B cell (primary cell): ENCODE measurements at regions not wholly inside any gene's neighbourhood (a gene's known extent, or its start where the extent isn't known, plus 50 kb on each side); places are given as distances from the start of the nearest gene placed in this dataset.

Source experiments
- ATAC-seq: fragments of 200-7000 bp; cut with Tn5 transposase; one replicate; pipeline ENCODE4 v1.10.0; 2021; ENCODE audit warnings: low read depth, mild to moderate bottlenecking, moderate number of reproducible peaks, moderate library complexity
- CTCF ChIA-PET: fragments of 350-600 bp; sonication (Branson Sonifier 250); formaldehyde crosslinking; loops from one replicate; lab custom pipeline; 2021; ENCODE audit warnings: antibody characterized with exemption, inconsistent platforms; lab: Charles Lee
- POLR2A ChIA-PET: fragments of 350-600 bp; sonication (Branson Sonifier 250); formaldehyde crosslinking; loops from one replicate; lab custom pipeline; 2021; ENCODE audit warnings: antibody characterized with exemption; lab: Charles Lee
- DNase-seq: peaks from one replicate; pipeline ENCODE4 v3.0.0; 2013
- H2AFZ ChIP-seq: 2 replicates; pipeline ENCODE4 v1.6.1; 2012; ENCODE audit warnings: mild to moderate bottlenecking, low read depth, low read length; ENCODE audit not compliant: insufficient read depth, poor library complexity, severe bottlenecking
- H3K27ac ChIP-seq, 2 donors: 1 replicate in 1 of 2; 2 replicates in 1 of 2; pipeline ENCODE4 v1.5.1; 2012 to 2013; ENCODE audit warnings: low read length in 2 of 2, mild to moderate bottlenecking in 2 of 2, moderate library complexity in 1 of 2
- H3K27me3 ChIP-seq, 4 experiments: fragments of 200-600 bp in 1 of 4; sonication (generic) in 1 of 4; replicated peaks in 1 of 4; 1 replicate in 2 of 4; 2 replicates in 2 of 4; pipeline versions ENCODE4 v1.6.1 to v1.7.0; 2013 to 2016; ENCODE audit warnings: low read length in 3 of 4, mild to moderate bottlenecking in 2 of 4, mixed read lengths in 1 of 4, moderate library complexity in 1 of 4; ENCODE audit not compliant: insufficient read depth in 4 of 4, control insufficient read depth in 3 of 4; ENCODE audit errors: control extremely low read depth in 1 of 4
- H3K36me3 ChIP-seq, 2 experiments: replicated peaks in 1 of 2; 1 replicate in 1 of 2; 2 replicates in 1 of 2; pipeline versions ENCODE4 v1.6.1 to v1.7.1; 2013; ENCODE audit warnings: low read length in 1 of 2; ENCODE audit not compliant: insufficient read depth in 2 of 2, control insufficient read depth in 1 of 2; ENCODE audit errors: control extremely low read depth in 1 of 2, extremely low read depth in 1 of 2
- H3K4me1 ChIP-seq, 2 donors: fragments of 200-600 bp in 1 of 2; sonication (generic) in 1 of 2; 1 replicate in 1 of 2; 2 replicates in 1 of 2; pipeline versions ENCODE4 v1.5.1 to v1.6.1; 2013 to 2017; ENCODE audit warnings: low read length in 2 of 2; ENCODE audit not compliant: control insufficient read depth in 2 of 2, insufficient read depth in 2 of 2
- H3K4me2 ChIP-seq: replicated peaks from 2 replicates; pipeline ENCODE3; 2012; ENCODE audit warnings: mild to moderate bottlenecking, low read depth, low read length; ENCODE audit not compliant: poor library complexity, severe bottlenecking
- H3K4me3 ChIP-seq, 5 experiments: fragments of 200-600 bp in 1 of 5; sonication (generic) in 1 of 5; 1 replicate in 3 of 5; 2 replicates in 2 of 5; pipeline versions ENCODE4 v1.5.1 to v1.7.0; 2011 to 2016; ENCODE audit warnings: low read length in 4 of 5, mild to moderate bottlenecking in 4 of 5, low read depth in 2 of 5, control low read depth in 1 of 5, moderate library complexity in 1 of 5; ENCODE audit not compliant: insufficient read depth in 1 of 5; ENCODE audit errors: control extremely low read depth in 1 of 5, extremely low read depth in 1 of 5
- H3K79me2 ChIP-seq: fragments of 200-600 bp; sonication (generic); one replicate; pipeline ENCODE4 v1.6.0; 2016; ENCODE audit warnings: low read length; ENCODE audit not compliant: control insufficient read depth, insufficient read depth
- H3K9ac ChIP-seq: fragments of 200-600 bp; sonication (generic); 2 replicates; pipeline ENCODE4 v1.6.1; 2017; ENCODE audit warnings: mild to moderate bottlenecking, low read length, moderate library complexity
- H3K9me3 ChIP-seq, 3 donors: one replicate each; pipeline versions ENCODE4 v1.6.1 to v1.7.1; 2013; ENCODE audit warnings: low read length in 2 of 3; ENCODE audit not compliant: control insufficient read depth in 2 of 3, insufficient read depth in 1 of 3; ENCODE audit errors: control extremely low read depth in 1 of 3
- H4K20me1 ChIP-seq: 2 replicates; pipeline ENCODE4 v1.6.0; 2012; ENCODE audit warnings: mild to moderate bottlenecking, low read length; ENCODE audit not compliant: insufficient read depth, control insufficient read depth, poor library complexity, severe bottlenecking
- H3K27ac Mint-ChIP-seq: one replicate; pipeline ENCODE4 v1.8.0; 2021; ENCODE audit warnings: mixed read lengths
- H3K27me3 Mint-ChIP-seq: one replicate; pipeline ENCODE4 v1.8.0; 2021; ENCODE audit warnings: mixed read lengths
- H3K4me1 Mint-ChIP-seq: one replicate; pipeline ENCODE4 v1.8.0; 2021; ENCODE audit warnings: mixed read lengths
- H3K4me3 Mint-ChIP-seq: one replicate; pipeline ENCODE4 v1.8.0; 2021; ENCODE audit warnings: mixed read lengths
- H3K9me3 Mint-ChIP-seq: one replicate; pipeline ENCODE4 v1.8.0; 2022; ENCODE audit warnings: mixed read lengths; ENCODE audit not compliant: insufficient read depth
- EZH2 ChIP-seq: IDR thresholded peaks from 2 replicates; pipeline ENCODE4 v1.6.1; 2012; ENCODE audit warnings: borderline replicate concordance, low read depth, mild to moderate bottlenecking, moderate library complexity, low read length; ENCODE audit not compliant: insufficient read depth, poor library complexity, severe bottlenecking
- WGBS: methylation state at CpG from one replicate; pipeline ENCODE4 v1.1.5; 2013; ENCODE audit warnings: missing lambda C conversion rate; ENCODE audit not compliant: insufficient coverage; 5-methylcytosine and 5-hydroxymethylcytosine counted together
- intact Hi-C: fragments of 100-400 bp; cut with micrococcal nuclease; formaldehyde crosslinking; loops from one replicate; pipeline ENCODE4 v1.10.0; 2022
- TF ChIP-seq, protein P1 (sequence below): fragments of 200-600 bp; IDR thresholded peaks from one replicate; pipeline ENCODE4 v1.8.0; 2022; ENCODE audit warnings: antibody characterized with exemption, mild to moderate bottlenecking

DNA sequence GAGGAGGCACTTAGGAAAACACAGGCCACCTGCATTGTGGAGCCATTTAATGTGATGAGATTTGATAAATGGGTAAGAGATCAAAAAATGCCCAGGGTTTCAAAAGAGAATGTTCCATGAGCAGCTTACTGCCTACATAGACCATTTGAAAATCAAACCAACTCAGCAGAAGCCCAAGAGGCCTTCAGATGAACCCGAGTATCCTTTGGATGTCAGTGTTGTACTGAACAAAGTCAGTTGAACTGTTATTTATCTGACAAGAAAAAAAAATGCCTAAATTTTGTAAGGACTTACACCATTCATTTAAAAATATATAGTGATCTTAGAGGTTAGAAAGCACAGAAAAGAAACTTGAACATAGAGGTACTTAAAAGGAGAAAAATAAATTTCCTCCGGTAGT is 381.7 kb downstream of the ZFHX3 start:
- H3K4me1 Mint-ChIP-seq, result peaks cover 13% of the 10 kb centered on the region
- Histone ChIP-seq H2AFZ (no peak overlapping the region), H3K4me1 (peaks cover 14% of the 10 kb centered on the region in 2 donors), H4K20me1 (no peaks in the 10 kb centered on the region), H3K4me2 (no peak overlapping the region), H3K9ac (no peak overlapping the region), H3K79me2 (peaks cover 21% of the 10 kb centered on the region), H3K36me3 (no peaks in the 10 kb centered on the region), H3K27ac (no peak overlapping the region), H3K9me3 (peaks cover 0 to 1% (median 0%) of the 10 kb centered on the region in 3 donors), H3K4me3 (no peak overlapping the region), H3K27me3 (no peaks in the 10 kb centered on the region)
- H3K27ac Mint-ChIP-seq, result no peak overlapping the region
- no peaks in the 10 kb centered on the region for H3K9me3 Mint-ChIP-seq
- H3K4me3 Mint-ChIP-seq, result peak overlapping the region; percentile 18
- TF ChIP-seq, protein P1, sequence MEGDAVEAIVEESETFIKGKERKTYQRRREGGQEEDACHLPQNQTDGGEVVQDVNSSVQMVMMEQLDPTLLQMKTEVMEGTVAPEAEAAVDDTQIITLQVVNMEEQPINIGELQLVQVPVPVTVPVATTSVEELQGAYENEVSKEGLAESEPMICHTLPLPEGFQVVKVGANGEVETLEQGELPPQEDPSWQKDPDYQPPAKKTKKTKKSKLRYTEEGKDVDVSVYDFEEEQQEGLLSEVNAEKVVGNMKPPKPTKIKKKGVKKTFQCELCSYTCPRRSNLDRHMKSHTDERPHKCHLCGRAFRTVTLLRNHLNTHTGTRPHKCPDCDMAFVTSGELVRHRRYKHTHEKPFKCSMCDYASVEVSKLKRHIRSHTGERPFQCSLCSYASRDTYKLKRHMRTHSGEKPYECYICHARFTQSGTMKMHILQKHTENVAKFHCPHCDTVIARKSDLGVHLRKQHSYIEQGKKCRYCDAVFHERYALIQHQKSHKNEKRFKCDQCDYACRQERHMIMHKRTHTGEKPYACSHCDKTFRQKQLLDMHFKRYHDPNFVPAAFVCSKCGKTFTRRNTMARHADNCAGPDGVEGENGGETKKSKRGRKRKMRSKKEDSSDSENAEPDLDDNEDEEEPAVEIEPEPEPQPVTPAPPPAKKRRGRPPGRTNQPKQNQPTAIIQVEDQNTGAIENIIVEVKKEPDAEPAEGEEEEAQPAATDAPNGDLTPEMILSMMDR, result no peak
- no peak for TF ChIP-seq EZH2
- no peak for DNase-seq
- intact Hi-C loops, result loop anchor here (5.0 to 10.0 kb wide), 2 partner anchors 381 to 1101 kb away; partner anchors contain the start of gene ZFHX3
- ChIA-PET POLR2A (no interaction called here), CTCF (no interaction called here)
- no CpG with 5 or more reads among the region's 2 CpGs for WGBS
- H3K27me3 Mint-ChIP-seq, result no peaks in the 10 kb centered on the region
- no peak for ATAC-seq

DNA sequence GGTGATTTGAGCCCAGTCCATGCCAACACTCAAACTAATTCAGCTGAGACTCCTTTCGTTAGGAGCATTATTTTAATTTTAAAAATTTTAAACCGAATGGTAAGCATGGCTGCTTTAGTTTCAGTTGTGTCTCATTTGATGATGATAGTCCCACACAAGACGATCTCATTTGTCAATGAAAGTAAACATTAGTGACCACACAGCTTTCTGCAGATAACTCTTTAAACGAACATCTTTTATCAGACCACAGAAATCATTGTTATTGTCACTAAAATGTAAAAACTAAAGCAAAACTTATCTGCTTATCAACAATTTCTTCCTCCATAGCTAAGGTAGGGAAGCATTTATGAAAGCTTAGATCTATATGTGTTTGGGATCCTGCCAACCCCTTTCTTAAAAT is 382.2 kb downstream of the ZFHX3 start:
- H3K9ac ChIP-seq, result peak overlapping the region; percentile 77
- peaks cover 13% of the 10 kb centered on the region for H3K4me1 Mint-ChIP-seq
- H3K27me3 ChIP-seq, result no peaks in the 10 kb centered on the region
- ChIA-PET POLR2A (no interaction called here), CTCF (no interaction called here)
- no peaks in the 10 kb centered on the region for H4K20me1 ChIP-seq
- peak overlapping the region; percentile 77 for H3K4me2 ChIP-seq
- H3K36me3 ChIP-seq, result no peaks in the 10 kb centered on the region
- WGBS, result no CpG with 5 or more reads among the region's 4 CpGs
- H3K27me3 Mint-ChIP-seq, result no peaks in the 10 kb centered on the region
- peak overlapping the region; percentile 100 for H3K4me3 Mint-ChIP-seq
- peak overlapping the region; percentile 84 for H2AFZ ChIP-seq
- H3K4me3 ChIP-seq, result peak overlapping the region; percentile 87 to 99 (median 92)
- H3K9me3 ChIP-seq, result peaks cover 0 to 3% (median 1%) of the 10 kb centered on the region in 3 donors
- H3K9me3 Mint-ChIP-seq, result no peaks in the 10 kb centered on the region
- DNase-seq (no peak), ATAC-seq (no peak)
- H3K79me2 ChIP-seq, result peaks cover 26% of the 10 kb centered on the region
- no peak overlapping the region for H3K27ac Mint-ChIP-seq
- peak overlapping the region; percentile 66 to 84 for H3K27ac ChIP-seq
- TF ChIP-seq, protein P1, result no peak
- no peak for TF ChIP-seq EZH2
- intact Hi-C loops, result loop anchor here (1.0 to 10.0 kb wide), 5 partner anchors 122 to 1101 kb away; partner anchors contain the start of genes DHX38, PMFBP1, TXNL4B and ZFHX3
- peaks cover 14% of the 10 kb centered on the region in 2 donors for H3K4me1 ChIP-seq
